HG02943 (cell line): ENCODE measurements at regions not wholly inside any gene's neighbourhood (a gene's known extent, or its start where the extent isn't known, plus 50 kb on each side); places are given as distances from the start of the nearest gene placed in this dataset.
"Not testable (repeated sequence)": the region's sequence is repeated elsewhere in the genome, so short reads cannot be mapped to it uniquely, and the experiment has no call there.

ENCODE experiments used
- ATAC-seq: cut with Tn5 transposase; IDR thresholded peaks from one replicate; pipeline ENCODE4 v1.9.1; 2021; ENCODE audit warnings: mild to moderate bottlenecking, low read depth, moderate library complexity; ENCODE audit not compliant: unreplicated experiment

DNA sequence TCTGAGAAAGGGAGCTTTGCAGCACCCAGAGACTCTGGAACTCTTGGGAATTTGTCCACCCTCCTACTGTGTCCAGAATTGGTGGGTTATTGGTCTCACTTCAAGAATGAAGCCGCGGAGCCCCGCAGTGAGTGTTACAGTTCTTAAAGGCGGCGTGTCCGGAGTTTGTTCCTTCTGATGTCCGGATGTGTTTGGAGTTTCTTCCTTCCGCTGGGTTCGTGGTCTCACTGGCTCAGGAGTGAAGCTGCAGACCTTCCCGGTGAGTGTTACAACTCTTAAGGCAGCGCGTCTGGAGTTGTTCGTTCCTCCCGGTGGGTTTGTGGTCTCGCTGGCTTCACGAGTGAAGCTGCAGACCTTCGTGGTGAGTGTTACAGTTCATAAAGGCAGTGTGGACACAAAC lies 824.7 kb downstream of the LRRTM4 start:
- not testable (repeated sequence) for ATAC-seq

DNA sequence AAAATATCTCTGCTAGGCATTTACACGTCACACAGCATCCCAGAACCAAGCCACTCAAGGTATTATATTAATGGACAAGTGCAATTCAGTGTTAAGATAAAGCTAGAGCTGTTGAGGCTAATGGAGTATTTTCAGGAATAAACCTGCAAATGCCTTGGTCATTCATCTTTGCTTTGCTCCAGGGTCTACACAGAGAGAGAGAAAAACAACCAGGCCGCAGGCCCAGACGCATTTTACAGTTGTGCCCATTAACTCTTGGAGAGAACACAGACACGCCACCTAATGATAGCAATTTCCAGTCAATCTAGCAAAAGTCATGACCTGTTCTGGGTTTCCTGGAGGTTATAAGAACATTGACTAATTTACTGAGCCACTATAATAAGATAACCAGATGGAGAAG lies 829.3 kb downstream of the LRRTM4 start:
- ATAC-seq = no peak

DNA sequence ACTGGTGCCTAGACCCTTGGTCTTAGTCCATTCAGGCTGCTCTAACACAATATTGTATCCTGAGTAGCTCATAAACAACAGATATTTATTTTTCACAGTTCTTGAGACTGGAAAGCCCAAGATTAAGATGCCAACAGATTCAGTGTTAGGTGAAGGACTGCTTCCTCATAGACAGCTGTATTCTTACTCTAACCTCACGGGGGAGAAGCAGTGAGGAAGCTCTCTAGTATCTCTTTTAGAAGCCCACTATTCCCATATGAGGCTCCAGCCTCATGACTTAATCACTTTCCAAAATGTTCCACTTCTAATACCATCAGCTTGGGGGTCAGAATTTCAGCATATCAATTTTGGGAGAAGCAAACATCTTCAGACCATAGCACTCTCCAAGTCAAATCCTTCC lies 833.4 kb downstream of the LRRTM4 start:
- no peak for ATAC-seq

DNA sequence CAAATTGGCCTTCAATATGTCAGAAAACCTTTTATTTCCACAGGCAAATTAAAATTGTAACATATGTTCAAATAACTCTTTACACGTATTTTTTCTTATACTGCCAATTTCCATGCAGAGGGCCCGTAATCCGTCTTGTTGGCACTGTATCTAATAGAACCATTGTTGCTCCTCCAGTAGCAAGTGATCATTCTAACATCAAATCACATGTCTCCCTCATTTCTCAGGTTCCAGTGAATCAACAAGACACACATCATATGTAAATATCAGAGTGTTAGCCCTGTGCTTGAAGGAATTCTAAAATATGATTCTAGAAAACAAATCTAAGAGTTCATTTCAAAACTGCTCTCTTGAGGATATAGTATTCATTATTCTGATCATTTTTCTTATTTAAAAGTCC lies 834.3 kb downstream of the LRRTM4 start:
- ATAC-seq = no peak

DNA sequence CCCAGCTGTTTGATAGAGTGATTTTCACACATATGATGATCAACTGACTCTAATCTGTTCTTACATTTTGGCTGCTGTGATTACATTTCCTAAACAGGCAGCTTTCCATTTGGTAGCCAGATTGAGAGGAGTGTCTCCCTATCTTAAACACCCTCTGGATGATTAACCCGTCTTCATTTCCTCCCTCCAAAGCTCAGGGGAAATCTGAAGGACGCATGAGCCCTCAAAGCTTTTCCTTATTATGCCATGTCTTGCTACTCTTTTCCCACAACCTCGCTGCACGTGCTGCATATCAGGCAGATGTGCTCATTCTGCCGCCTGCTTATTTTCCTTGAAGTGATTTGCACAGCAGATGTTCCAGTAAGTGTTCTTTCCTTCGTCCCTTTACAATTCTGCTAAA lies 837.4 kb downstream of the LRRTM4 start:
- no peak for ATAC-seq

DNA sequence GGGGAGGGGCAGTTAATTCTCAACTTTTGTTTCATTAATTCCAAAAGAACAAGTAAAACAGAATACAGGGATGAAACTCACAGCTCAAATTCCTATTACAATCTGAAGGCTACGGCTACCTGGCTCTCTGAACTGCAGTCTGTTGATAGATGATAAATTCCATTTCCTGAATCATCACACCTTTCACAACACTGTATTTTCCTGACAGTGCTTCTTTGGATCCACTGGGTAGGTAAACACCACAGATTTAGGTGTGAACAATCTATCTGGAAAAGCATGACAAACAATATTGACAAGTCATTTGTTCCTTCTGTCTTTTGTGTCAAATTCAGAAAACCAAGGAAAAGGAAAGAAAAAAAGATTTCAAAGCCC lies 843.2 kb downstream of the LRRTM4 start:
- ATAC-seq = no peak

DNA sequence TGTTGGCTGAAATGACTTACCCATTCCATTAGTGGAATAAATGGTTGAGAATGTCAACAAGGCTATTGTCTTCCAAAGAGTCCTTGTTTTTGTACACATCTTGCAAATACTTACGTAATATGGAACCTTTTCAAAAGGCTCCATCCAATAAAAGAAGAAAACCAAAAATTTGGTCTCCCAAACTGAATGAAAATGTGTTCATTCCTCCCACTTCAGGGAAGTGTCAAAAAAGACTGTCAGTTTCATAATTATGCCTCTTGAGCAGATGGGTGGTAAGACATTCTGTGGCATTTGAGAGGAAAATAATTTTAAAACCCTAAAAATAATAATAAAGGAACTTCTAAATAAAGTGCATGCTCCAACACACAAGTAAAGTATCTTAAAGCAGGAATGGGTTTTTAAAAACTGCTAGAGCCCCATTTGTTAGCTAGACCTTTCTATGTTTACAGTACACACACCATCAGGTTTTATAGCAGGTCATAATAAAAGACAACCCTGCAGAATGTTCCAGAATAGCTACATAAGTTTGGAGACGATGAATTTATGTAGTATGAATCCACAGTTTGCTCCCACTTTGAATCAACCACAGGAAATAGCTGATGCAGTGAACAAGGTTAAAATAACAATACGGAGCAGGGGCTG lies 843.7 kb downstream of the LRRTM4 start:
- ATAC-seq = no peak

DNA sequence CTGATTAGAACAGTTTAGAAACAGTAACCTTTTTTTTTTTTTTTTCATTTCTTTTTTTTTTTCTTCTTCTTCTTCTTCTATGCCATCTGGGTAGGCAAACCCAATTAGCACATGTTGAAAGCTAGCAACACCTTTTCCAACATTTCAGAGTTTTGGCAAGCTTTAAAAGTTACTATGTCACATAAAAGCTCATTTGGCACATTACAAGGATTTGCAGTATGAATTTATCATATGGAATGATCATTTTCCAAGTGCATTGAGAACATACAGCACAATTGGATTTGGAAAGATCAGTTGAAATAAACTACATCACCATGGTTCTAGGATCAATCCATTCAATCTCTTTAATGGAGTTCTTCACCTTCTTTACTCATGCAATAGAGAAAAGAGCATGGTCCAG lies 847.0 kb downstream of the LRRTM4 start:
- ATAC-seq = no peak

DNA sequence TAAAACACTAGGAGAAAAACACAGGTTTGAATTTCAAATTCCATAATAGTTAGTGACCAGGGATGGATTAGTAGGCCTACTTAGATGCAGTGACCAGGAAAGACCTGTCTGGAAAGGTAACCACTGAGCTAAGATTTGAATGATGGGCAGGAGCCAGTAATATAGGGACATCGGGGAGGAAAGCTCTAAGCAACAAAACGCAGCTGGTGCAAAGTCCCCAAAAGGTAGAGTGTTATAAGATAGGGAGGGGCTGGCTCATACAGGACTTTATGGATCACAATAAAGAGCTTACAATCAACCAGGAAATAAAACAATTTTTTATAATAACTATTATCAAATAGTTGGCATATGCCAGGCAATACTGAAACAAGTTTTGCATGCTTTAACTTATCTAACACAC lies 849.4 kb downstream of the LRRTM4 start:
- no peak for ATAC-seq

DNA sequence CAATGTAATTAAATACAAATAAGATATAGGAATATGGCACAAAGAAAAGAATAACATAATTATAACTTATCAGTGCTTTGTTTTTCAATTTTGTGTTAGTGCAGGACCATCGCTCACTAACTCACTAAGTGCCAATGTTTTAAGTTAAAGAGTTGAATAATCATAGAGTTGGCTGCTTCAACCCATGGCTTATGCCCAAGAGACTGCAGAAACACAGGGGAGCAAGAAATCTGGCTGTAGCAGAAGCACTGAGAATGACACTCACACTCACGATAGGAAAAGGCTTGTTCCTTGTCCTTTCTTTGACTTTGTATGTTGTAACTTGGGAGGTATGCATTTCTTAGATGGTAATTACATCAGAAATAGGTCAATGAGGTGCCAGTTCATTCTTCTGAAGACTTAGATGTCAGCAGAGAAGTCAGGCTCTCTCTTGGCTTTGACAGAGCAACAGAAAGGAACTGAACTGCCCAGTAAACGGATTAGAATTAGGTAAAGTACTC lies 852.2 kb downstream of the LRRTM4 start:
- no peak for ATAC-seq

DNA sequence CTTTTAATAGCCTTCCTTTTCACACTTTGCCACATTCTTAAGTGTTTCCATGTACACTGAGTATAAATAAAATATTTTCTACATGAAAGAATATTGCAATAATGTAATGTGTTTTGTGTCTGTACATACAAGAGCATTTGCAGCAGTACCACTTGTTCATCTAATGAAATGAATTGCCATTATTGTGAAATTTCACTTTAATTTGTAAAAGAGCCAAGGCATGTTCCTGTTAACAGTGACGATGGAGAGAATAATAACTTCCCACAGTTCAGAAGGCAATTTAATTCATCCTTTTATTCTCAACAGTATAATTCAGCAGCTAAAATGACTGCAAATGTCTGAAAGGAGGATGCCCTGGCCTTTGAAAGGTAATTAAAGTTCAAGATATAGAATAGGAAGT lies 853.9 kb downstream of the LRRTM4 start:
- no peak for ATAC-seq

DNA sequence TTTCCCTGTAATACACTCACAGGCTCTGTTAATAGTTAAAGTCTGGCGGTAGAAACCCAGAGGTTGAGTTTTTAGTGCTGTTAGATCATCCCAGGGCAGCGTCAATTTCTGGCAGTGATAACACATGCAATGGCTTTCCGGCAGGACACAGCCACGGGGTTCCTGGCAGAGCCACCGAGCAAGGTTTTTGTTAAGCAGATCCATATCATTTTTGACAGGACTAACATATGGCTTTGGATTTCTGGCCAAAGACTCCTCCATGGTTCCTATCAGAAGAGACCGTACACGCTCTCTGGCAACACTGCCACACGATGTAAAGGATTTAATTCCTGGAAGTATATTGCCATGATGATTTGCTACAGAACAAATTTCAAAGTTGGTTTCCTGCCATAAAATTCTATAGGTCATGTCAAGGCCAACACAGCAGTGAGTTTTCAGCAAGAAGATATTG lies 854.3 kb downstream of the LRRTM4 start:
- no peak for ATAC-seq

DNA sequence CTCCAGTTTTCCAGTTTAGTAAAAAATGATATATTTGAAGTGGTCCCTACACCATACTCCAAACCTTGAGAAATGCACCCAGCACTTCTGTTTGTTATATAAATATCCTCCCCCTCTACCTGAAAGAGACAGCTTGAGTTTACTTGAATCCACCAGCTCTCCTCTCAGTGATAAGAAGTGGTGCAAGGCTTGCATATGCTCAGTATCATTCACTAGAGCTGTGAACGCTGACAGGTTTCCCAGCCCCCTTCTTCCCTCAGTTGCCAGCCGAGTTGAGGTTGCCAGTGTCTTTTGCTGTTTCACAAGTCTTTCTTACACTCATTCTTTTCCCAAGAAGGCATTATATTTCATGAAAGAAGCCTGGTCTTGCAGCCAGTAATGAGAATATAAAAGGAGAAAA lies 880.0 kb downstream of the LRRTM4 start:
- ATAC-seq = no peak

DNA sequence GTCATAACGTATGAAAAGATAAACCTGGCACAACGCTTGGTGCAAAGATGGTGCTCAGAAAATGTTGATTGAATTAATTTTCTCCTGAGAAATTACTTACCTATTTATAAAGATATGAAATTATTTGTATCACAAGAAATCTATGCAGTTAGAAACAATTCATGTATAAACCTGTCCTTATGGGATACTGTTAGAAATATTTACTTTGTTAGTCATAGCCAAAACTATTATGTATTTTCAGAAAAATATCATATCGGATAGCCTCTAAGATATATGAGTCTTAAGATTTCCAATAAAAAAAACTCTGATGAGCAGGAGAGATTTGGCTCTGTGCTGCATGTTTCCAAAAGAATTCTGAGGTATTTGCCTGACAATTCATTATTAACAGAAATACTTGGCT lies 880.7 kb downstream of the LRRTM4 start:
- no peak for ATAC-seq

DNA sequence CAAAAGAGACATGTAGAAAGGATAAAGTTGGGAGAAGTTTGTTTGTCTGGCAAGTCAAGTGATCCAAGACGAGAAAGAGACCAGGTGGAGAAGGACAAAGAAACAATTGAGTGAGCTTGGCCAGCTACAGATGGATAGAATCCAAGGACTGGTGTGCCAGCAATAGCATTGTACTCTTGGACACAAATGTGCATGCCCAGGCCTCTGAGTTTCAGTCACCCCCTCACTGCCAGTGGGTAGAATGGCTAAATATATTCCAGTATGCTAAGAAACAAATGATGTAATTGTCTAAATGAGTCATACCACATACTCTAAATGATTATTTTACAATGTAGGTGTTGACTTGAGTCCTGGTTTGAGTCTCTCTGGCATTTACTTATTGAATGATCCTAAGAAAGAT lies 881.3 kb downstream of the LRRTM4 start:
- no peak for ATAC-seq

DNA sequence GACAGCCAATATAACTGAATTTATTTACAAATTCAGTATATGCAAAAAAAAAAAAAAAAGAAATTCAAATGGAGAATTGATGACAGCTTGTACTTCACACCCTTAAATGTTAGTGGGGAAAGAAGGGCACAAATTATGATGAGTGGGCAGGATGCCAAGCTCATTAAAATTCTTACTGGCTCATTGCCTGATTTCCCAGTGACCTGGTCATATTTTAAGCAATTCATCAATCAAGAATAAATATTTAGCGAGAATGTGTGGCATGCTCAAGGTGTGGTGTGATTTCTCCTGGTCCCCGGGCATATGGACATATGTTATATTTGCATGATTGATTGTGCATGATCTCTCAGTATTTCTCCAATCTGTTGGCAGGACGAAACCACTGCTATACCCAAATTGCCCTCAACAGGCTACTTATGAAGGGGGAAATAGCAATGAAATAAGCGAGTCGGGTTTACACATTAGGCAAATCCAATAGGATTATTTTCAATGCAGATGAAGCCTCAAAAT lies 883.0 kb downstream of the LRRTM4 start:
- no peak for ATAC-seq

DNA sequence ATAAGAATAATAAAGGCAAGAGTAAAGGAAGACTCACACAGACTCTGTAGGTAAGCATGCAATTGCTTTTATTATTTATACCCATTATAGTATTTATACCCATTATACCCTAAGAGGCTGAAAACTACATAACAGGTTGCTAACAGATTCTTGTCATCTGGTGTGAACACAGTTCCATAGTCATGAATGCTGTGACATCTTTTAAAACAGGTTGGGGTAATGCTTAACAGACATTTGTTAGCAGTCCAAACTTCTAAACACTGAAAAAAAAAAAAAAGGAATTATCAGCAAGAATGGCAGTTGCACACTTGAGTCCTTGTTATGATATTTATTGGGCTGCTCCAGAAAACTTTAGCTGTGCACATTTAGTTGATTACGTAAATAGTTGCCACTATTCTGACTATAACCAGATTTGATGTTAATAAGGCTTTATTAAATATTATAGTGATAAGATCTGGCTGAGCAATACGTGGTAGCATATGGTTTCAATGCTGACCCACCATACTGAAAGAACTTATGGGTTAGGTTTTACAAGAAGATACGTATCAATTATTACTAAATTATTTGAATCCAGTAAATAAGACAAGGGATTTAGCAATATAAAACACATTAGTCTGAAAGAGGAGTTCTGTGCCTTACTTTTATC lies 888.8 kb downstream of the LRRTM4 start:
- ATAC-seq = no peak

DNA sequence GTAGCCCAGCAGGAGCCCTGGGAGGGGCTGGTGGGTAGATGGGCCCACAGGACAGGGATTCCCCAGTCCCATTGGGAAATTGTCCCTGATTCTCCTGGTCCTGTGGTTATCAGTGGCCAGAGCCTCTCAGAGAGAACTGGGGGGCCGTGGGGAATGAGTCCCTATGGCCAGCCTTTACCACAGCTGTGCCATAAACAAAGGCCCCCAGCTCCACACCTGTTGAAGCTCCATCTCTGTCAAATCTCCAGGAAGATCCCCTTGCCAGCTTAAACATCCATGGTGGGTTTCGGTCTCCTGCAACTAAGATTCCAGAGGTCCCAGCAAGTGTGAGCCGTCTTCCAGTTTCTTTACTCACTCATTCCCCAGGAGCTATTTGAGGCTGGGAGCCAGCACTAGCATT lies 897.1 kb downstream of the LRRTM4 start:
- no peak for ATAC-seq

DNA sequence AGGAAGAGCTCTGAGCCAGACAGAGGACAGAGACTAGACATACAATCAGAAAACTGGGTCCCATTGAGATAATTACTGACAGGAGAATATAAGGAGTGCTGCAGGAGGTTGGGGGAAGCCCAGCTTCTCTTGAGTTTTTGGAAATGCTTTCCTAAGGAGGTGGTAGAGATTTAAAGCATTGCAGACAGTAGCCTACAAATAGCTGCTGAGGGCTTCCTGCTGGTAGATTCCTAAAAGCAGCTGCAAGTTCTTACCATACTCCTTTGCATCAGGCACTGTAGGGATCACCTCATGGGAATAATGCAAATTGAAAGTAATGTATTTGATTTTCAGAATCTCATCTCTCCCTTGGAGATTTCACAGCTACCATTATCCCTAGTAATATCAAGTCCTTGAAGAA lies 902.6 kb upstream of the GCFC2 start:
- no peak for ATAC-seq

DNA sequence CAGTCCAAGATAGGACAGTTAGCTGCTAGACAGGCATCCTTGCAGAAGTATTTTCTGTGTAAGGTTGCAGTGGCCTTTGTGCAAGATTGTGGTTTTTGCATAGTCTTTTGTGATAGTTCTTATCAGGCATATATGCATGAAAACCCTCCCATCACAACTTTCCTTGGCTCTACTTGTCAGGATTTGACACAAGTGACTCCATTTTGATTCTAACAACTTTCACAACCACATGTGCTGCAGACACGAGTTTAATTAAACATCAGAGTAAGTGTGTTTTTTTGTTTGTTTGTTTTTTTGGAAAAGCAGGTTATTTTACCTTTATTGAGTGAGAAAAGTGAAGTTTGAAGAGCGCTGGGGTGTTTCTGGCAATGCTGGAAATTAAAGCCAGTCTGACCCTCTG lies 902.0 kb upstream of the GCFC2 start:
- no peak for ATAC-seq

DNA sequence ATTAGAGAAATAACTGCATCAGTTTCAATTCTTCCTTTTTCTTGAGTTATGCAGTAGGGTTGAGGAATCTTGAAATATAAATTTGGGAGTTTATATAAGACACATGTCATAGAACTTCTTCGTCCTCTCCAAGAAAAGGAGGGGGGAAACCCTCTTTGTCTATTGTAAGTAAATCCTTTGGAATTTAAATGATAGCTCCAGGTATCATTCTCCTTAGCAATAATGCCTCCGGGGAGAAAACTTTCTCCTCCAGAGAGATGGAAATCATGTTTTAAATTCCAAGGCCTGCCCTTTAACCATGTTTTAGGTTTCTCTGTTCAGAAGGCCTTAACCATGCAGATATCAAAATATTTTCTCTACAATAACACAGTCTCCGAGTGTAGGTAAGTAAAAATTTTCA lies 899.7 kb upstream of the GCFC2 start:
- no peak for ATAC-seq

DNA sequence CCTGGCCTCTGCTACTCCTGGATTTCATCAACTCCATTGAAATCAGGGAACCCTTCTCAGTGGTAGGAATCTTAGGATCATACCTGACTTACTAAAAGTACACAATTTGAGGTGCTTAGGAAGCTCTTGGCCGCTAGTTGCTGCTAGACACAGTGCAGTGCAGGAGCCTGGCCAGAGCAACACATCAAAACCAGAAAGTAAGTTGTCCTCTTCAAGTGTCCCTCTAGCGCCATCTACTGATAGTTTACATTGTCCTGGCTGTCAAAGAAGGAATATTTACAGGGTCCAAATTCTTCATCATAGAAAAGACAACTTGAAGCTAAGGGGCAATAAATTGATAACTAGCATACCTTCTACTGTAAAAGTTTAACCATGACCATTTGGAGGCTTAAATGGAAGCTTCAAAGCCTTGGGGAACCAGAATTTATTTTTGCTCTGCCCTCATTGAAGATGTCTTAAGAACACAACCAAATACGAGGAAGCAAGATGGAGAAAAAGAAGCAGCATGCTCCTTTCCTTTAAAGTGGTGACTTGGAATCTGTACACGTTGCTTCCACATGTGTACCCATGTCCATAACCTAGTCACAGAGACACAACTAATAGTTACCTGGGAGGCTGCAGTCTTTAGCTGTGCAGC lies 889.1 kb upstream of the GCFC2 start:
- peak; percentile 95 for ATAC-seq
